ENCODE measurements at regions not wholly inside any gene's neighbourhood (a gene's known extent, or its start where the extent isn't known, plus 50 kb on each side); places are given as distances from the start of the nearest gene placed in this dataset.
A peak's percentile ranks its signal among the peaks of the same experiment; 100 is the strongest.

GRCh38 chr22:47571616-47572015, 809.2 kb downstream of the TBC1D22A start:
- H3K27ac Mint-ChIP-seq: no peak overlapping the region
- no peak overlapping the region for H3K4me3 Mint-ChIP-seq
- no peaks in the 10 kb centered on the region for H3K27me3 Mint-ChIP-seq
- no peaks in the 10 kb centered on the region for H3K4me1 Mint-ChIP-seq
- H3K36me3 Mint-ChIP-seq: no peaks in the 10 kb centered on the region
- H3K9me3 Mint-ChIP-seq: no peaks in the 10 kb centered on the region

- Mint-ChIP-seq H3K36me3 (no peaks in the 10 kb centered on the region), H3K4me3 (peak overlapping the region in 1 of 4 donors; percentile 33), H3K27ac (no peak overlapping the region), H3K4me1 (no peaks in the 10 kb centered on the region), H3K27me3 (no peaks in the 10 kb centered on the region), H3K9me3 (no peaks in the 10 kb centered on the region)
Measured at GRCh38 chr22:47570851-47571250, 808.4 kb downstream of the TBC1D22A start.

DNA sequence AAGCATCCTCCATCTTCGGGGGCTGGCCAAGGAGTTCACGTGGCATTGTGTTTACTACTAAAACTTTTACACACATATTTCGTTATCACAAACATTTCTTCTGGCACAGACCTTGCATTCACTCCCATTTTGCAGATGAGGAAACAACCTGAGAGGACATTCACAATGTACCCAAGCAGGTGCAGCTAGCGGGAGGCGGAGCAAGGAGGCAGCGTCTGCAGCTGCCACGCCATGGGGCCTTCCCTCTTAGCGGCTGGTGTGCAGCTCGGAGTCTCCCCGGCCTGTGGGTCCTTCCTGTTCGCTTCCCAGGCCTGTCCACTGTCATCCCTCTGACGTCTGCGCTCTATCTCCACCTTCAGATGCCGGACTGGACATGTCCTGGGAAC, 807.8 kb downstream of the TBC1D22A start:
- Mint-ChIP-seq H3K27ac (no peak overlapping the region), H3K36me3 (no peaks in the 10 kb centered on the region), H3K4me3 (no peak overlapping the region), H3K9me3 (peaks cover 0 to 3% (median 0%) of the 10 kb centered on the region in 3 donors), H3K4me1 (no peaks in the 10 kb centered on the region), H3K27me3 (no peaks in the 10 kb centered on the region)

GRCh38 chr22:47569389-47570299, 807.2 kb downstream of the TBC1D22A start:
- no peak overlapping the region for H3K4me3 Mint-ChIP-seq
- no peak overlapping the region for H3K27ac Mint-ChIP-seq
- H3K4me1 Mint-ChIP-seq: no peaks in the 10 kb centered on the region
- H3K9me3 Mint-ChIP-seq: peaks cover 0 to 3% (median 0%) of the 10 kb centered on the region in 3 donors
- H3K27me3 Mint-ChIP-seq: no peaks in the 10 kb centered on the region
- no peaks in the 10 kb centered on the region for H3K36me3 Mint-ChIP-seq

GRCh38 chr22:47568700-47569099, 806.2 kb downstream of the TBC1D22A start:
- H3K27me3 Mint-ChIP-seq: no peaks in the 10 kb centered on the region
- no peaks in the 10 kb centered on the region for H3K36me3 Mint-ChIP-seq
- no peak overlapping the region for H3K4me3 Mint-ChIP-seq
- H3K27ac Mint-ChIP-seq: no peak overlapping the region
- peaks cover 0 to 3% (median 0%) of the 10 kb centered on the region in 3 donors for H3K9me3 Mint-ChIP-seq
- no peaks in the 10 kb centered on the region for H3K4me1 Mint-ChIP-seq

- Mint-ChIP-seq H3K4me3 (no peak overlapping the region), H3K36me3 (no peaks in the 10 kb centered on the region), H3K4me1 (no peaks in the 10 kb centered on the region), H3K27ac (no peak overlapping the region), H3K9me3 (peaks cover 0 to 3% (median 0%) of the 10 kb centered on the region in 3 donors), H3K27me3 (peaks cover 5% of the 10 kb centered on the region)
Measured at GRCh38 chr22:47567126-47568090, 805.0 kb downstream of the TBC1D22A start.

DNA sequence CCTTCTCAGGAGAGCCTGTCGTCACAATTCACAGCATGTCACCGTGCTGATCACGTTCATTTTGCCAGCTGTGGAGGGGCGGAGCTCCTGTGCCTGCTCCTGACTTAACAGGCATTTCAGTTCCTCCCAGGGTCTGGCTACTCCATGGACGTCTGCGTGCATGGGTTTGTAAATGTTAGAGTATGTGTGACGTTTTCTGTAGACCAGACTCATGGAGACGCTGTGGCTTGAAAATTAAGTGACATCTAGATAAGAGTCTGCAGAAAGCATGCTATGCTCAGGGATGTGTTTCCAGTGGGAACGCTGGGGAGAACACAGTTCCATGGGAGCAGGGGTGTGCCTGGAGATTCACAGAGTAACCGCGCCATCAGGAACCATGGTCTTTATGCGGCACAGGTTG, 804.0 kb downstream of the TBC1D22A start:
- Mint-ChIP-seq H3K9me3 (peaks cover 0 to 3% (median 0%) of the 10 kb centered on the region in 3 donors), H3K27ac (no peak overlapping the region), H3K4me3 (no peak overlapping the region), H3K27me3 (peaks cover 5% of the 10 kb centered on the region), H3K4me1 (no peaks in the 10 kb centered on the region), H3K36me3 (no peaks in the 10 kb centered on the region)

GRCh38 chr22:47565607-47566006, 803.2 kb downstream of the TBC1D22A start:
- Mint-ChIP-seq H3K36me3 (no peaks in the 10 kb centered on the region), H3K27ac (no peak overlapping the region), H3K4me1 (no peaks in the 10 kb centered on the region)

DNA sequence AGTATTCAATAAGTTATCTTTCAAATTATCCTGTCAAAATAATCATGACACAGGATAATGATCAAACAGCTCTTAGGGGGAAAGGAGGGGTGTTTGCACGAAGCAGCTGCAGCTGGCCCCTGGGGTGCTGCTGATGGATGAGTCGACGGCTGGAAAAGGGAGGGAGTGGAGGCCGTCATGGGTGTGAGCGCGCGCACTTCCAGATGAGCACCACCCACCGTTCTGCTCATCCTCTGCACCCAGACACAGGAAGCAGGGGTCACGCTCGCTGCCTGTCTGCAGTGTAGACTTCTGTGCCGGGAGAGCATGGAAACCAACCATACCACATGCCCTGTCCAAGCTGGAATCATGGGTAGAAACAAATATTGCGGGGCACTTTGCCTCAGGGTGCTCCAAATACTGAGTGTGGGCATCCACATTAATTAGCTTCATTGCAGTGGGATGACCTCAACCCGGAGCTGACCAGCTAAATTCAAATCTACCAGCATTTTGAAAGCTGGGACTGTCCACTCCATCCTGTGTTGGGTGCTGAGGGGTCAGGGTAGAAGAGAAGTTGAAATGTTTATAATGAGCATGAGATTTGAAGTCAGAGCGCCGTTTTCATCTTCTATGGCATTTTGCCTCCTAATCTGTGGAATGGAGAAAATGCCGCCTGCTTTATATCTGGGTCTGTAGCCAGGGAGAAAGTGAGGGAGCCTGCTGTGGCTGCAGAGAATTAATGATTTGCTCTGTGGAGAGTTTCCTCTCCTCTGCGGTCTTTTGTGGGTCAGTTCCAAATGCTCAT, 802.4 kb downstream of the TBC1D22A start:
- Mint-ChIP-seq H3K4me1 (no peaks in the 10 kb centered on the region), H3K9me3 (peaks cover 0 to 3% (median 0%) of the 10 kb centered on the region in 3 donors), H3K4me3 (no peak overlapping the region), H3K27me3 (peaks cover 5% of the 10 kb centered on the region), H3K36me3 (no peaks in the 10 kb centered on the region), H3K27ac (no peak overlapping the region)

More at GRCh38 chr22:47565607-47566006, 803.2 kb downstream of the TBC1D22A start:
- H3K4me3 Mint-ChIP-seq: no peak overlapping the region
- H3K27me3 Mint-ChIP-seq: peaks cover 5% of the 10 kb centered on the region
- peaks cover 0 to 3% (median 0%) of the 10 kb centered on the region in 3 donors for H3K9me3 Mint-ChIP-seq

DNA sequence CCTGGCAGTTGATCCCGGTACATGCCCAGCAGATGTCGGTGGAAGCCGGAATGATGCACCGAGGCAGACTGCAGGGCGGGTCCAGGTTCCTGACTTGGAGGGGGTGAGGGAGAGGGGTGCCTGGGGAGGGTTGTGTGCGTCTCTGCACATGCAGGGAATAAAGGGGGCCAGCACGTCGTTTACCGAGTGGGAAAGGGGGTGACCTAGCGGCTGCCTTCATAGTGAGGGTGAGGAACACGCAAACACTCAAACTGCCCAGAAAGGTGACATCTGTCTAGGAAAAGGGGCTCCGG, 801.7 kb downstream of the TBC1D22A start:
- Mint-ChIP-seq H3K4me3 (no peak overlapping the region), H3K27me3 (peaks cover 5% of the 10 kb centered on the region), H3K36me3 (no peaks in the 10 kb centered on the region)

GRCh38 chr22:47563406-47564157, 801.1 kb downstream of the TBC1D22A start:
- Mint-ChIP-seq H3K27ac (no peak overlapping the region), H3K4me3 (no peak overlapping the region), H3K4me1 (no peaks in the 10 kb centered on the region), H3K9me3 (peaks cover 0 to 3% (median 0%) of the 10 kb centered on the region in 3 donors), H3K27me3 (peaks cover 5% of the 10 kb centered on the region), H3K36me3 (no peaks in the 10 kb centered on the region)

More for the DNA sequence above, 801.7 kb downstream of the TBC1D22A start:
- no peaks in the 10 kb centered on the region for H3K4me1 Mint-ChIP-seq
- H3K9me3 Mint-ChIP-seq: peaks cover 0 to 3% (median 0%) of the 10 kb centered on the region in 3 donors
- no peak overlapping the region for H3K27ac Mint-ChIP-seq

GRCh38 chr22:47561766-47562165, 799.3 kb downstream of the TBC1D22A start:
- Mint-ChIP-seq H3K9me3 (peaks cover 0 to 3% (median 2%) of the 10 kb centered on the region in 3 donors), H3K27ac (no peak overlapping the region), H3K4me1 (no peaks in the 10 kb centered on the region), H3K4me3 (no peak overlapping the region), H3K27me3 (peaks cover 7% of the 10 kb centered on the region), H3K36me3 (no peaks in the 10 kb centered on the region)

DNA sequence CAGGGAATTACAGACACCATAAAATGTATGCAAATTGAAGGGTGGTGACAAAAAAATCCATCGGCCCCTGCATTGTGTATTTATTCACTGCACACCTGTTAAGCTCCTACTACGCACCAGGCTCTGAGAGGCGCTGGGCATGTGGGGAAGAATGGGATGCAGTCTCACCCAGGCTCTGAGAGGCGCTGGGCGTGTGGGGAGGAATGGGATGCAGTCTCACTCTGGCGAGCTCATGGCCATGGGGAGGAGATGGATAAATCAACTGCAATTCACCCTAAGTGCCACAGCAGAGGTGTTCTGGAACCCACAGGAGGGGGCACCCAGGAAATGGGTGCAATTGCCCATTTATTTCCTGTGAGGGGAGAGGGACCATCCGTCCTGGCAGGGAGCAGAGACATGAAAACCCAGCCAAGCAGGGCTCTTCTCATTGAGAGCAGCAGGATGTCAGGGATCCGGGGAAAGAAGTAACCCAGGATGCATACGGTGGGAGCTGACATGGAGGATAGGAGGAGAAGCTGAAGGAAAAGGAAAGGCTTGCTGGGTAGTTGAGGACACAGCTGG, 798.7 kb downstream of the TBC1D22A start:
- peaks cover 0 to 3% (median 2%) of the 10 kb centered on the region in 3 donors for H3K9me3 Mint-ChIP-seq
- H3K36me3 Mint-ChIP-seq: no peaks in the 10 kb centered on the region
- no peak overlapping the region for H3K4me3 Mint-ChIP-seq

More for the DNA sequence above, 798.7 kb downstream of the TBC1D22A start:
- Mint-ChIP-seq H3K27me3 (peaks cover 7% of the 10 kb centered on the region), H3K27ac (no peak overlapping the region), H3K4me1 (no peaks in the 10 kb centered on the region)
